Endothelial cell of umbilical vein (primary cell): ENCODE measurements at regions not wholly inside any gene's neighbourhood (a gene's known extent, or its start where the extent isn't known, plus 50 kb on each side); places are given as distances from the start of the nearest gene placed in this dataset.

Experiments used
- BruUV-seq: library from RNA; stranded (reverse); fragments of 400-500 nt; replicated peaks from 2 replicates; lab custom pipeline; 2021; lab: Mats Ljungman, UMichigan
- CTCF ChIA-PET: fragments of 300-600, 350-600 bp; sonication (Branson Sonifier 250); formaldehyde crosslinking; loops from one replicate; lab custom pipeline; 2021; ENCODE audit warnings: antibody characterized with exemption, inconsistent platforms; lab: Charles Lee
- POLR2A ChIA-PET: fragments of 300-600, 350-600 bp; sonication (Branson Sonifier 250); formaldehyde crosslinking; loops from one replicate; lab custom pipeline; 2021; ENCODE audit warnings: antibody characterized with exemption, inconsistent platforms; lab: Charles Lee
- DNase-seq: peaks from one replicate; pipeline ENCODE4 v3.0.0-alpha.2; 2011; ENCODE audit warnings: low read depth, low spot score
- FAIRE-seq: peaks from 2 replicates; lab custom pipeline; 2011; peaks lifted over from hg19 to GRCh38; lab: Jason Lieb, UNC
- H2AFZ ChIP-seq: 2 replicates; pipeline ENCODE4 v1.6.0; 2012; ENCODE audit warnings: low read depth, low read length, control low read depth, inconsistent platforms
- H3K27ac ChIP-seq: 2 replicates; pipeline ENCODE4 v1.5.1; 2011; ENCODE audit warnings: low read depth, mild to moderate bottlenecking, control low read depth, low read length, moderate library complexity; ENCODE audit not compliant: insufficient read depth
- H3K27me3 ChIP-seq, 2 experiments: 2 replicates each; pipeline versions ENCODE4 v1.6.0 to v1.6.1; 2011; ENCODE audit warnings: low read length in 2 of 2, mixed read lengths in 1 of 2; ENCODE audit not compliant: control insufficient read depth in 2 of 2, insufficient read depth in 2 of 2
- H3K36me3 ChIP-seq, 2 experiments: 2 replicates in 1 of 2; 3 replicates in 1 of 2; pipeline ENCODE4 v1.5.1; 2011; ENCODE audit warnings: low read length in 2 of 2, mild to moderate bottlenecking in 1 of 2, moderate library complexity in 1 of 2; ENCODE audit not compliant: control insufficient read depth in 2 of 2, insufficient read depth in 2 of 2; ENCODE audit errors: extremely low read depth in 1 of 2
- H3K4me1 ChIP-seq: 3 replicates; pipeline ENCODE4 v1.5.1; 2011; ENCODE audit warnings: mild to moderate bottlenecking, low read length; ENCODE audit not compliant: control insufficient read depth, insufficient read depth; ENCODE audit errors: extremely low read depth
- H3K4me2 ChIP-seq: 2 replicates; pipeline ENCODE4 v1.6.1; 2011; ENCODE audit warnings: low read length, control low read depth, mixed read lengths; ENCODE audit not compliant: insufficient read depth
- H3K4me3 ChIP-seq, 3 experiments: fragments of 200-600 bp in 1 of 3; sonication (generic), shearing (Covaris generic) in 1 of 3; replicated peaks in 1 of 3; 2 replicates each; pipeline ENCODE4 v1.5.1; 2011 to 2016; ENCODE audit warnings: control low read depth in 3 of 3, low read length in 3 of 3, mild to moderate bottlenecking in 2 of 3, inconsistent platforms in 1 of 3, low read depth in 1 of 3, moderate library complexity in 1 of 3; ENCODE audit not compliant: insufficient read depth in 1 of 3
- H3K79me2 ChIP-seq: 2 replicates; pipeline ENCODE4 v1.6.0; 2012; ENCODE audit warnings: low read length, inconsistent platforms; ENCODE audit not compliant: control insufficient read depth, insufficient read depth
- H3K9ac ChIP-seq: replicated peaks from 2 replicates; pipeline ENCODE3; 2011; ENCODE audit warnings: low read length, control low read depth; ENCODE audit not compliant: insufficient read depth; ENCODE audit errors: extremely low read depth
- H3K9me1 ChIP-seq: replicated peaks from 3 replicates; pipeline ENCODE4 v1.6.0; 2011; ENCODE audit warnings: mild to moderate bottlenecking, low read length; ENCODE audit not compliant: control insufficient read depth, insufficient read depth; ENCODE audit errors: extremely low read depth
- H3K9me3 ChIP-seq: replicated peaks from 2 replicates; pipeline ENCODE4 v1.5.1; 2012; ENCODE audit warnings: low read length, inconsistent platforms; ENCODE audit not compliant: control insufficient read depth, insufficient read depth
- H4K20me1 ChIP-seq: replicated peaks from 2 replicates; pipeline ENCODE3; 2011; ENCODE audit warnings: mild to moderate bottlenecking, low read length; ENCODE audit not compliant: control insufficient read depth, insufficient read depth; ENCODE audit errors: extremely low read depth
- EZH2 ChIP-seq: IDR thresholded peaks from 2 replicates; pipeline ENCODE4 v1.6.1; 2012; ENCODE audit warnings: borderline replicate concordance, low read depth, mild to moderate bottlenecking, moderate library complexity, low read length, inconsistent platforms; ENCODE audit not compliant: severe bottlenecking
- FOS ChIP-seq: IDR thresholded peaks from 2 replicates; pipeline ENCODE4 v1.6.1; 2011; ENCODE audit warnings: mild to moderate bottlenecking, low read length, moderate library complexity, borderline replicate concordance; ENCODE audit not compliant: insufficient read depth
- GATA2 ChIP-seq: IDR thresholded peaks from 2 replicates; pipeline ENCODE4 v1.7.0; 2011; ENCODE audit warnings: low read depth, mild to moderate bottlenecking, moderate library complexity, mixed read lengths, low read length; ENCODE audit not compliant: insufficient read length, insufficient read depth
- JUN ChIP-seq: IDR thresholded peaks from 2 replicates; pipeline ENCODE4 v1.6.1; 2011; ENCODE audit warnings: borderline replicate concordance, low read depth; ENCODE audit not compliant: insufficient read length, insufficient read depth
- MYC ChIP-seq: IDR thresholded peaks from one replicate; pipeline ENCODE4 v1.6.1; 2011; ENCODE audit warnings: mild to moderate bottlenecking, low read depth, low read length
- POLR2A ChIP-seq: IDR thresholded peaks from 2 replicates; pipeline ENCODE4 v1.6.1; 2012; ENCODE audit warnings: low read depth, mild to moderate bottlenecking, control low read depth, low read length
- POLR2AphosphoS5 ChIP-seq: IDR thresholded peaks from 2 replicates; pipeline ENCODE4 v1.6.1; 2012; ENCODE audit warnings: low read depth, mild to moderate bottlenecking, control low read depth, low read length, moderate library complexity; ENCODE audit not compliant: insufficient read depth
- dilution Hi-C: fragments of 300-500 bp; cut with MboI; formaldehyde crosslinking; loops from one replicate; pipeline ENCODE4 v1.15.0; 2019; ENCODE audit warnings: low sequenced_read_pairs; ENCODE audit not compliant: extremely low pct_ligation_motif_present
- intact Hi-C: fragments of 100-400 bp; cut with micrococcal nuclease; formaldehyde crosslinking; loops from one replicate; pipeline ENCODE4 v1.10.0; 2022
- TF ChIP-seq, protein P1 (sequence below): IDR thresholded peaks from 2 replicates; pipeline ENCODE4 v1.6.1; 2011; ENCODE audit not compliant: insufficient read depth, insufficient read length
- TF ChIP-seq, protein P2 (sequence below), 2 donors: IDR thresholded peaks; 1 replicate in 1 of 2; 2 replicates in 1 of 2; pipeline ENCODE4 v1.5.1; 2011; ENCODE audit warnings: low read length in 2 of 2, mild to moderate bottlenecking in 2 of 2, moderate library complexity in 2 of 2, control low read depth in 1 of 2, inconsistent platforms in 1 of 2, low read depth in 1 of 2; ENCODE audit not compliant: insufficient read depth in 1 of 2; ENCODE audit errors: extremely low read depth in 1 of 2

DNA sequence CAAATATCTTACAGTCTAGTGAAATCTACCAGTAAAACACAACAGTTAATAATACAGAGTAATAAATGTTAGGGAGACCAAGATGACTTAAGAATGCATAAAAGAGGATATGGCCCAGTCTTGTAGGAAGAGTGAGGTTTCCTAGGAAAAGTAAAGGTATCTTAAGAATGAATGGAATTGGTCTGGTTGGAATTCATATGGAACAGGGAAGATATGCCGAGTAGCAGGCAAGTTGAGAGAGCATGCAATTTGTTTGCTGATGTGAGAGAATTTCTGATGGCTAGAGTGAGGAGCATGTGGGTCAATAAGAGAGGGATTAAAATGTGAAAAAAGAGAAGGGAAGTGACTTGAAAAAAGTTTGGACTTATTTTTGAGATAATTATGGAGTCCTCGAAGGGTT is 512.9 kb upstream of the ZEB2 start:
- ChIA-PET POLR2A (no interaction called here), CTCF (no interaction called here)
- Histone ChIP-seq H3K27ac (no peak overlapping the region), H3K9me3 (no peaks in the 10 kb centered on the region), H3K36me3 (no peaks in the 10 kb centered on the region), H3K79me2 (no peaks in the 10 kb centered on the region), H3K4me3 (no peak overlapping the region), H3K27me3 (no peaks in the 10 kb centered on the region), H3K4me1 (no peaks in the 10 kb centered on the region), H3K9ac (no peak overlapping the region), H3K4me2 (no peak overlapping the region), H4K20me1 (no peaks in the 10 kb centered on the region), H3K9me1 (no peaks in the 10 kb centered on the region), H2AFZ (no peak overlapping the region)
- no peak for FAIRE-seq
- DNase-seq: no peak
- TF ChIP-seq, protein P1, sequence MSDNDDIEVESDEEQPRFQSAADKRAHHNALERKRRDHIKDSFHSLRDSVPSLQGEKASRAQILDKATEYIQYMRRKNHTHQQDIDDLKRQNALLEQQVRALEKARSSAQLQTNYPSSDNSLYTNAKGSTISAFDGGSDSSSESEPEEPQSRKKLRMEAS: no peak
- TF ChIP-seq, protein P2, sequence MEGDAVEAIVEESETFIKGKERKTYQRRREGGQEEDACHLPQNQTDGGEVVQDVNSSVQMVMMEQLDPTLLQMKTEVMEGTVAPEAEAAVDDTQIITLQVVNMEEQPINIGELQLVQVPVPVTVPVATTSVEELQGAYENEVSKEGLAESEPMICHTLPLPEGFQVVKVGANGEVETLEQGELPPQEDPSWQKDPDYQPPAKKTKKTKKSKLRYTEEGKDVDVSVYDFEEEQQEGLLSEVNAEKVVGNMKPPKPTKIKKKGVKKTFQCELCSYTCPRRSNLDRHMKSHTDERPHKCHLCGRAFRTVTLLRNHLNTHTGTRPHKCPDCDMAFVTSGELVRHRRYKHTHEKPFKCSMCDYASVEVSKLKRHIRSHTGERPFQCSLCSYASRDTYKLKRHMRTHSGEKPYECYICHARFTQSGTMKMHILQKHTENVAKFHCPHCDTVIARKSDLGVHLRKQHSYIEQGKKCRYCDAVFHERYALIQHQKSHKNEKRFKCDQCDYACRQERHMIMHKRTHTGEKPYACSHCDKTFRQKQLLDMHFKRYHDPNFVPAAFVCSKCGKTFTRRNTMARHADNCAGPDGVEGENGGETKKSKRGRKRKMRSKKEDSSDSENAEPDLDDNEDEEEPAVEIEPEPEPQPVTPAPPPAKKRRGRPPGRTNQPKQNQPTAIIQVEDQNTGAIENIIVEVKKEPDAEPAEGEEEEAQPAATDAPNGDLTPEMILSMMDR (IDR thresholded peaks at IDR 0.05; ENCODE audit: extremely low read depth in 1 of 2, insufficient read depth in 1 of 2, low read depth in 1 of 2, low read length in 2 of 2): no peak
- TF ChIP-seq JUN (no peak), POLR2A (no peak), FOS (no peak), GATA2 (no peak), POLR2AphosphoS5 (no peak), EZH2 (no peak), MYC (no peak)
- BruUV-seq: no TSS peak
- dilution Hi-C loops (no loop called here), intact Hi-C loops (loop anchor here (1.0 kb wide), 1 partner anchor 22 kb away; no protein-coding TSS in a partner anchor)
